Liver (tissue), 8 donors: ENCODE measurements at regions not wholly inside any gene's neighbourhood (a gene's known extent, or its start where the extent isn't known, plus 50 kb on each side); places are given as distances from the start of the nearest gene placed in this dataset.
"Not testable (repeated sequence)": the region's sequence is repeated elsewhere in the genome, so short reads cannot be mapped to it uniquely, and the experiment has no call there.

Experiments
- DNase-seq: peaks from one replicate; pipeline ENCODE4 v3.0.0-alpha.2; 2017; ENCODE audit warnings: low spot score
- H3K27ac ChIP-seq, 2 donors: one replicate each; pipeline ENCODE4 v1.7.0; 2013; ENCODE audit warnings: inconsistent platforms in 2 of 2, low read length in 2 of 2, control low read depth in 1 of 2, low read depth in 1 of 2, mild to moderate bottlenecking in 1 of 2
- H3K27me3 ChIP-seq, 4 donors: one replicate each; pipeline versions ENCODE4 v1.6.1 to v1.7.0; 2013; ENCODE audit warnings: low read length in 3 of 4, inconsistent platforms in 1 of 4, mild to moderate bottlenecking in 1 of 4, moderate library complexity in 1 of 4; ENCODE audit not compliant: control insufficient read depth in 4 of 4, insufficient read depth in 4 of 4
- H3K36me3 ChIP-seq, 4 donors: one replicate each; pipeline versions ENCODE4 v1.6.1 to v1.7.0; 2013; ENCODE audit warnings: low read length in 3 of 4, mild to moderate bottlenecking in 3 of 4, low read depth in 1 of 4, moderate library complexity in 1 of 4; ENCODE audit not compliant: control insufficient read depth in 4 of 4, insufficient read depth in 3 of 4
- H3K4me1 ChIP-seq, 4 donors: one replicate each; pipeline versions ENCODE4 v1.6.1 to v1.7.0; 2013; ENCODE audit warnings: low read length in 3 of 4, mild to moderate bottlenecking in 3 of 4, moderate library complexity in 1 of 4; ENCODE audit not compliant: control insufficient read depth in 4 of 4, insufficient read depth in 4 of 4
- H3K4me3 ChIP-seq, 3 donors: one replicate each; pipeline versions ENCODE4 v1.6.1 to v1.7.0; 2013; ENCODE audit warnings: low read length in 3 of 3, control low read depth in 1 of 3, low read depth in 1 of 3, mild to moderate bottlenecking in 1 of 3
- H3K9ac ChIP-seq, 2 donors: one replicate each; pipeline ENCODE4 v1.7.0; 2013; ENCODE audit warnings: low read length in 2 of 2, mild to moderate bottlenecking in 2 of 2, moderate library complexity in 2 of 2, control low read depth in 1 of 2, low read depth in 1 of 2
- H3K9me3 ChIP-seq, 4 donors: one replicate each; pipeline versions ENCODE4 v1.6.1 to v1.7.0; 2013; ENCODE audit warnings: low read length in 3 of 4; ENCODE audit not compliant: control insufficient read depth in 4 of 4
- CTCF ChIP-seq: fragments of 150-350 bp; IDR thresholded peaks from 2 replicates; pipeline ENCODE4 v1.5.1; 2017; ENCODE audit warnings: improper control_type of control experiment, low read depth, low read length; ENCODE audit not compliant: missing input control
- EGR1 ChIP-seq, 2 donors: IDR thresholded peaks; 2 replicates each; pipeline ENCODE4 v1.6.1; 2016 to 2018; ENCODE audit warnings: antibody characterized with exemption in 2 of 2, low read depth in 2 of 2
- FOXA1 ChIP-seq: IDR thresholded peaks from 2 replicates; pipeline ENCODE4 v1.6.1; 2016; ENCODE audit warnings: antibody characterized with exemption
- FOXA2 ChIP-seq: IDR thresholded peaks from 2 replicates; pipeline ENCODE4 v1.6.1; 2016; ENCODE audit warnings: antibody characterized with exemption
- HNF4A ChIP-seq, 2 donors: conservative IDR thresholded peaks; 2 replicates each; pipeline ENCODE4 v1.6.1; 2016; ENCODE audit warnings: antibody characterized with exemption in 2 of 2, mild to moderate bottlenecking in 2 of 2
- HNF4G ChIP-seq: IDR thresholded peaks from 2 replicates; pipeline ENCODE4 v1.6.1; 2016; ENCODE audit warnings: antibody characterized with exemption
- JUND ChIP-seq, 2 donors: IDR thresholded peaks; 2 replicates each; pipeline ENCODE4 v1.6.1; 2016; ENCODE audit warnings: antibody characterized with exemption in 2 of 2
- MAX ChIP-seq: IDR thresholded peaks from 2 replicates; pipeline ENCODE4 v1.6.1; 2016; ENCODE audit warnings: antibody characterized with exemption
- NR2F2 ChIP-seq: IDR thresholded peaks from 2 replicates; pipeline ENCODE4 v1.6.1; 2016; ENCODE audit warnings: antibody characterized with exemption
- RAD21 ChIP-seq, 2 donors: IDR thresholded peaks; 2 replicates each; pipeline ENCODE4 v1.6.1; 2016; ENCODE audit warnings: antibody characterized with exemption in 2 of 2, mild to moderate bottlenecking in 2 of 2
- REST ChIP-seq: IDR thresholded peaks from 2 replicates; pipeline ENCODE4 v1.6.1; 2016; ENCODE audit warnings: antibody characterized with exemption, mild to moderate bottlenecking
- RXRA ChIP-seq, 2 donors: IDR thresholded peaks; 2 replicates each; pipeline ENCODE4 v1.6.1; 2017 to 2018; ENCODE audit warnings: antibody characterized with exemption in 2 of 2, mild to moderate bottlenecking in 1 of 2
- SP1 ChIP-seq: IDR thresholded peaks from 2 replicates; pipeline ENCODE4 v1.6.1; 2018; ENCODE audit warnings: antibody characterized with exemption, mild to moderate bottlenecking
- TAF1 ChIP-seq: conservative IDR thresholded peaks from 2 replicates; pipeline ENCODE4 v1.6.1; 2016; ENCODE audit warnings: antibody characterized with exemption, mild to moderate bottlenecking
- YY1 ChIP-seq: IDR thresholded peaks from 2 replicates; pipeline ENCODE4 v1.6.1; 2016; ENCODE audit warnings: antibody characterized with exemption, mild to moderate bottlenecking
- ZBTB33 ChIP-seq: IDR thresholded peaks from 2 replicates; pipeline ENCODE4 v1.6.1; 2016; ENCODE audit warnings: antibody characterized with exemption
- WGBS: extraction: QIAGEN DNeasy Blood & Tissue Kit; methylation state at CpG from one replicate; pipeline ENCODE4 v1.1.7; 2013; 5-methylcytosine and 5-hydroxymethylcytosine counted together
- donor health status: healthy.
- donor health status: healthy.
- donor health status: healthy.
- donor health status: healthy.
- donor health status: healthy.

GRCh38 chr7:56199639-56200038 lies 83.4 kb upstream of the NUPR2 start (continued):
- TF ChIP-seq ZBTB33 (no peak), FOXA1 (no peak), EGR1 (IDR thresholded peaks at IDR 0.05; ENCODE audit: low read depth in 2 of 2) (no peak), JUND (IDR thresholded peaks at IDR 0.05) (no peak), RXRA (IDR thresholded peaks at IDR 0.05) (no peak), FOXA2 (no peak)

GRCh38 chr7:56196195-56196594 lies 80.0 kb upstream of the NUPR2 start:
- not testable (repeated sequence) for H3K27me3 ChIP-seq, H3K36me3 ChIP-seq
- WGBS = 75% methylated on average over 8 of the region's 8 CpGs

GRCh38 chr7:56188823-56189346 lies 72.7 kb upstream of the NUPR2 start:
- H3K4me1 ChIP-seq = no peaks in the 10 kb centered on the region
- no peak for TF ChIP-seq YY1
- no peak for TF ChIP-seq EGR1 (IDR thresholded peaks at IDR 0.05; ENCODE audit: low read depth in 2 of 2)
- no peak for TF ChIP-seq FOXA2
- TF ChIP-seq TAF1 = no peak
- no peak for TF ChIP-seq FOXA1
- TF ChIP-seq SP1 = no peak
- no peak for TF ChIP-seq HNF4A (conservative IDR thresholded peaks at IDR 0.05)
- no peak for TF ChIP-seq MAX
- TF ChIP-seq REST = no peak
- no peak for TF ChIP-seq RXRA (IDR thresholded peaks at IDR 0.05)
- no peak for TF ChIP-seq CTCF
- no peak for TF ChIP-seq NR2F2
- TF ChIP-seq JUND (IDR thresholded peaks at IDR 0.05) = no peak
- no peak for TF ChIP-seq RAD21 (IDR thresholded peaks at IDR 0.05)
- TF ChIP-seq HNF4G = no peak
- TF ChIP-seq ZBTB33 = no peak
- H3K27me3 ChIP-seq = peaks cover 0 to 3% (median 0%) of the 10 kb centered on the region in 4 donors
- DNase-seq = no peak
- H3K27ac ChIP-seq = no peak overlapping the region
- H3K4me3 ChIP-seq = no peak overlapping the region
- no peak overlapping the region for H3K9ac ChIP-seq
- no peaks in the 10 kb centered on the region for H3K36me3 ChIP-seq
- 15% methylated on average over 1 of the region's 1 CpG for WGBS
- H3K9me3 ChIP-seq = no peaks in the 10 kb centered on the region

More at GRCh38 chr7:56196195-56196594, 80.0 kb upstream of the NUPR2 start:
- not testable (repeated sequence) for H3K4me3 ChIP-seq, H3K9me3 ChIP-seq, H3K27ac ChIP-seq, H3K9ac ChIP-seq, DNase-seq, H3K4me1 ChIP-seq
